ENCODE measurements at regions not wholly inside any gene's neighbourhood (a gene's known extent, or its start where the extent isn't known, plus 50 kb on each side); places are given as distances from the start of the nearest gene placed in this dataset.

DNA sequence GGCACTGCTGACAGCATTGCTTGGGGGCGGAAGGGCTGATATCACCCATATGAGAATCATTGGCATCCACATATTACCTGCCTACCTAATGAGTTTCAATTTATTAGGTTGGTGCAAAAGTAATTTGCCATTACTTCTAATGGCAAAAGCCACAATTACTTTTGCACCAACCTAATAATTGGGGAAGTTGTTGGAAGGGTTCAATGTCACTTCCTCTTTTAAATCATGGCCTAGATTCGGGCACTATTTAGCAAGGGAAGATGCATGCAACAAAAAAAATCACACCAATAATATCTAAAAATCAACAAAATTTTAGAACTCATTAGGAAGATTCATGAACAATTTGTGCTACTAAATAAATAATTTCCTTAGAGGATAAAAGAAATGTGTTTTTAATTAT, 56.0 kb upstream of the AGTR1 start:
- TF ChIP-seq, protein P1, sequence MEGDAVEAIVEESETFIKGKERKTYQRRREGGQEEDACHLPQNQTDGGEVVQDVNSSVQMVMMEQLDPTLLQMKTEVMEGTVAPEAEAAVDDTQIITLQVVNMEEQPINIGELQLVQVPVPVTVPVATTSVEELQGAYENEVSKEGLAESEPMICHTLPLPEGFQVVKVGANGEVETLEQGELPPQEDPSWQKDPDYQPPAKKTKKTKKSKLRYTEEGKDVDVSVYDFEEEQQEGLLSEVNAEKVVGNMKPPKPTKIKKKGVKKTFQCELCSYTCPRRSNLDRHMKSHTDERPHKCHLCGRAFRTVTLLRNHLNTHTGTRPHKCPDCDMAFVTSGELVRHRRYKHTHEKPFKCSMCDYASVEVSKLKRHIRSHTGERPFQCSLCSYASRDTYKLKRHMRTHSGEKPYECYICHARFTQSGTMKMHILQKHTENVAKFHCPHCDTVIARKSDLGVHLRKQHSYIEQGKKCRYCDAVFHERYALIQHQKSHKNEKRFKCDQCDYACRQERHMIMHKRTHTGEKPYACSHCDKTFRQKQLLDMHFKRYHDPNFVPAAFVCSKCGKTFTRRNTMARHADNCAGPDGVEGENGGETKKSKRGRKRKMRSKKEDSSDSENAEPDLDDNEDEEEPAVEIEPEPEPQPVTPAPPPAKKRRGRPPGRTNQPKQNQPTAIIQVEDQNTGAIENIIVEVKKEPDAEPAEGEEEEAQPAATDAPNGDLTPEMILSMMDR (conservative IDR thresholded peaks at IDR 0.05), result no peak
- no peak overlapping the region for H3K4me3 Mint-ChIP-seq
- H3K4me1 Mint-ChIP-seq, result peaks cover 12% of the 10 kb centered on the region
- peaks cover 4% of the 10 kb centered on the region for H3K9me3 Mint-ChIP-seq
- DNase-seq (ENCODE audit: low read depth, low spot score), result no peak
- no peaks in the 10 kb centered on the region for H3K36me3 Mint-ChIP-seq (ENCODE audit: low read depth)
- H3K27me3 Mint-ChIP-seq (ENCODE audit: low read depth), result no peaks in the 10 kb centered on the region
- no peak overlapping the region for H3K27ac Mint-ChIP-seq (ENCODE audit: unreplicated experiment)

DNA sequence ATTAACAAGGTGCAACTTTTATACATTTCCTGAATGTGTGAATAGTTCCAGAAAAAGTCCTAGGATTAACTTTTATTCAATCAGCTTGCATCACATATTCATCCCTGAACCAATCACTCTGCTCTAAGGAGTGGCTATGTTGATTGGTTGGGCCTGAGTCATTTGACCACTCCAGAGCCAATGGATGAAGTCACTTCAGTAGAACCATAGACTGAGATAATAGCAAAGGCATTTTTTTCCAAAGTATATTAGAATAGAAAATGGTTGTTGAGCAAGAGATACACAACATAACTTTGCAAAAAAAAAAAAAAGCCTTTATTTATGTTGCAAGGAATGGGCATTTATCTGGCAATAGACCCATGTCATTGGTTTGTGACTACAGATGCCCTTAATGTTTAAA, 55.5 kb upstream of the AGTR1 start:
- Mint-ChIP-seq H3K36me3 (ENCODE audit: low read depth) (no peaks in the 10 kb centered on the region), H3K9me3 (peaks cover 4% of the 10 kb centered on the region), H3K27me3 (ENCODE audit: low read depth) (no peaks in the 10 kb centered on the region)

DNA sequence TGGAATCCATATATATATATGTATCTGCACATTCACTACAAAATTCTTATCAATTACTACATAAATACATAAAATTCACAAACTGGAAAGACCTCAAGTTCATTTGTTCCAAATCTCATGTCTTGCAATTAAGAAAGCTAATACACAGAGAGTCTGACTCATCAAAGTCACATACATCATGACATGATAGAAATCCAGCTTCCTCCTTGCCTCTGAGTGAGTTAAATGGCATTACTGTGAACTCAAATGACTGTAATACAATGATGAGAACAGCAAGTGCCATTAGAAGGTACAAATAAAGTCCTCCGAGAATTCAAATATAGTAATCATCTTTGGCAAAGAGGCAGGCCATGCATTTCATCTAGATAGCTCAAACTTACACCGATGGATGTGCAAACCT, 55.1 kb upstream of the AGTR1 start:
- Mint-ChIP-seq H3K4me1 (peaks cover 12% of the 10 kb centered on the region), H3K4me3 (no peak overlapping the region), H3K36me3 (ENCODE audit: low read depth) (no peaks in the 10 kb centered on the region), H3K27me3 (ENCODE audit: low read depth) (no peaks in the 10 kb centered on the region), H3K27ac (ENCODE audit: unreplicated experiment) (no peak overlapping the region), H3K9me3 (peaks cover 4% of the 10 kb centered on the region)
- TF ChIP-seq, protein P1 (conservative IDR thresholded peaks at IDR 0.05), result no peak
- no peak for DNase-seq (ENCODE audit: low read depth, low spot score)

More for the DNA sequence above, 55.5 kb upstream of the AGTR1 start:
- Mint-ChIP-seq H3K4me3 (no peak overlapping the region), H3K27ac (ENCODE audit: unreplicated experiment) (no peak overlapping the region), H3K4me1 (peaks cover 12% of the 10 kb centered on the region)
- no peak for DNase-seq (ENCODE audit: low read depth, low spot score)
- TF ChIP-seq, protein P1 (conservative IDR thresholded peaks at IDR 0.05), result no peak

DNA sequence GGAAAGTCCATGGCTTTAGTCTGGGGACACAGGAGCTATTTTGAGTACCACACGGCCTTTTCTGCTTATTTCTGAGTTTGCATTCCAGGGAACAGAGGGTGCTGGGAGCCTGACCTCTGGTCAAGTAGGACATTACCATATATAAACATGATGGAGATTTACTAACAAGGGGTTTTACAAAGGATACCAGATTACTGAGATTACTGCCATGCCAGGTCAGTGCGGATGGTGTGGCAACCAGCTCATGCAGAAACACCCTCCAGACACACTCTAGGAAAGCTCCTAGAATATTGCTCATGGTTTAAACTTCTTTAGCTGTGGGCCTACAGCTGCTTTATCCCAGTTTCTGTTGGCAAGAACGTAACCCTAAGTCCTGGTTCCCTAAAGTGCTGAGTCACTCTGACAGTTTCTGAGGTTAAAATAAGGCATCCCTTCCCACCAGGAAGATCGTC, 54.3 kb upstream of the AGTR1 start:
- TF ChIP-seq, protein P1 (conservative IDR thresholded peaks at IDR 0.05), result no peak
- Mint-ChIP-seq H3K9me3 (peaks cover 4% of the 10 kb centered on the region), H3K27me3 (ENCODE audit: low read depth) (no peaks in the 10 kb centered on the region), H3K36me3 (ENCODE audit: low read depth) (no peaks in the 10 kb centered on the region), H3K27ac (ENCODE audit: unreplicated experiment) (no peak overlapping the region), H3K4me3 (no peak overlapping the region), H3K4me1 (peaks cover 12% of the 10 kb centered on the region)
- DNase-seq (ENCODE audit: low read depth, low spot score), result no peak

DNA sequence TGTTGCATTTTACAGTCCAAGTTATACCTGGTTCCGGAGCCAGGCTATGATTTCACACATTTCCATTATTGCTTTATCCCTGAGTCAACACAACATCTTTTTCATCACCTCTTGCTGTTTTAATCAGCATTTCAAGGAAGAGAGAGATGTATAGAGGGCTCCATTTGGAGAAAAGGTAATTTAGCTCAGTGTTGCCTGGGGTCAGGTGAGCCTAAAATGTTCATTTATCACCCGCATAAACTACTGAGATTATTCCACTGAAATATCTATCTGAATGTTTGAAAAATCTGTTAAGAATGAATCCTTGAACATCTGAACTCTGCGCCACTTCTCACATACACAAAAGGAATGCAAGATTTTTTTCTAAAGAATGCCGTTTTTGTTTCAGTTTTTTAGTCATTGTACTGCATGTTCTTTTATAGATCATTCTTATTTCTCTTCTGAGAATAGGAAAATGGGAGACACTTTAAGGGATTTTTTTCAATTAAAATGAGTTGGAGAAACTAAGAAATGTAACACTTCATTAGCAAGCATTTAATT, 51.5 kb upstream of the AGTR1 start:
- peaks cover 4% of the 10 kb centered on the region for H3K9me3 Mint-ChIP-seq
- H3K36me3 Mint-ChIP-seq (ENCODE audit: low read depth), result no peaks in the 10 kb centered on the region
- H3K4me1 Mint-ChIP-seq, result peaks cover 12% of the 10 kb centered on the region
- no peak overlapping the region for H3K4me3 Mint-ChIP-seq
- H3K27ac Mint-ChIP-seq (ENCODE audit: unreplicated experiment), result no peak overlapping the region
- TF ChIP-seq, protein P1 (conservative IDR thresholded peaks at IDR 0.05), result no peak
- no peaks in the 10 kb centered on the region for H3K27me3 Mint-ChIP-seq (ENCODE audit: low read depth)
- no peak for DNase-seq (ENCODE audit: low read depth, low spot score)

Data from neural crest cell (in vitro differentiated cells).